Liver (tissue), 3 donors: ENCODE measurements at regions not wholly inside any gene's neighbourhood (a gene's known extent, or its start where the extent isn't known, plus 50 kb on each side); places are given as distances from the start of the nearest gene placed in this dataset.

ENCODE experiments used
- ATF3 ChIP-seq: IDR thresholded peaks from 2 replicates; pipeline ENCODE4 v1.6.1; 2016; ENCODE audit warnings: antibody characterized with exemption
- CTCF ChIP-seq: fragments of 150-350 bp; IDR thresholded peaks from 2 replicates; pipeline ENCODE4 v1.5.1; 2017; ENCODE audit warnings: improper control_type of control experiment, low read depth, low read length; ENCODE audit not compliant: missing input control
- GABPA ChIP-seq, 2 donors: IDR thresholded peaks in 1 of 2; conservative IDR thresholded peaks in 1 of 2; 2 replicates each; pipeline ENCODE4 v1.6.1; 2016; ENCODE audit warnings: antibody characterized with exemption in 2 of 2, mild to moderate bottlenecking in 1 of 2, moderate library complexity in 1 of 2
- HNF4A ChIP-seq, 2 donors: conservative IDR thresholded peaks; 2 replicates each; pipeline ENCODE4 v1.6.1; 2016; ENCODE audit warnings: antibody characterized with exemption in 2 of 2, mild to moderate bottlenecking in 2 of 2
- HNF4G ChIP-seq: IDR thresholded peaks from 2 replicates; pipeline ENCODE4 v1.6.1; 2016; ENCODE audit warnings: antibody characterized with exemption
- JUND ChIP-seq, 2 donors: IDR thresholded peaks; 2 replicates each; pipeline ENCODE4 v1.6.1; 2016; ENCODE audit warnings: antibody characterized with exemption in 2 of 2
- RAD21 ChIP-seq, 2 donors: IDR thresholded peaks; 2 replicates each; pipeline ENCODE4 v1.6.1; 2016; ENCODE audit warnings: antibody characterized with exemption in 2 of 2, mild to moderate bottlenecking in 2 of 2
- RXRA ChIP-seq, 2 donors: IDR thresholded peaks; 2 replicates each; pipeline ENCODE4 v1.6.1; 2017 to 2018; ENCODE audit warnings: antibody characterized with exemption in 2 of 2, mild to moderate bottlenecking in 1 of 2
- YY1 ChIP-seq: IDR thresholded peaks from 2 replicates; pipeline ENCODE4 v1.6.1; 2016; ENCODE audit warnings: antibody characterized with exemption, mild to moderate bottlenecking
- ZBTB33 ChIP-seq: IDR thresholded peaks from 2 replicates; pipeline ENCODE4 v1.6.1; 2016; ENCODE audit warnings: antibody characterized with exemption
- donor health status: healthy.
- donor health status: healthy.

- no peak for TF ChIP-seq HNF4G
- TF ChIP-seq CTCF = no peak
- no peak for TF ChIP-seq RXRA (IDR thresholded peaks at IDR 0.05)
- no peak for TF ChIP-seq ATF3
- TF ChIP-seq RAD21 (IDR thresholded peaks at IDR 0.05) = no peak
- no peak for TF ChIP-seq YY1
- no peak for TF ChIP-seq ZBTB33
- TF ChIP-seq HNF4A (conservative IDR thresholded peaks at IDR 0.05) = no peak
- no peak for TF ChIP-seq JUND (IDR thresholded peaks at IDR 0.05)
- no peak for TF ChIP-seq GABPA (IDR thresholded peaks at IDR 0.05 in 1 of 2, conservative IDR thresholded peaks at IDR 0.05 in 1 of 2)
Observed at GRCh38 chr2:82576656-82577055, 1882.4 kb downstream of the SUCLG1 start.
